GM20000 (cell line): ENCODE measurements at regions not wholly inside any gene's neighbourhood (a gene's known extent, or its start where the extent isn't known, plus 50 kb on each side); places are given as distances from the start of the nearest gene placed in this dataset.

Source experiments
- DNase-seq: peaks from one replicate; pipeline ENCODE4 v3.0.0; 2012; ENCODE audit warnings: low spot score
- TF ChIP-seq, protein P1 (sequence below): IDR thresholded peaks from 2 replicates; pipeline ENCODE4 v1.5.1; 2012; ENCODE audit warnings: mild to moderate bottlenecking, control low read depth; ENCODE audit errors: extremely low read depth, missing control alignments

DNA sequence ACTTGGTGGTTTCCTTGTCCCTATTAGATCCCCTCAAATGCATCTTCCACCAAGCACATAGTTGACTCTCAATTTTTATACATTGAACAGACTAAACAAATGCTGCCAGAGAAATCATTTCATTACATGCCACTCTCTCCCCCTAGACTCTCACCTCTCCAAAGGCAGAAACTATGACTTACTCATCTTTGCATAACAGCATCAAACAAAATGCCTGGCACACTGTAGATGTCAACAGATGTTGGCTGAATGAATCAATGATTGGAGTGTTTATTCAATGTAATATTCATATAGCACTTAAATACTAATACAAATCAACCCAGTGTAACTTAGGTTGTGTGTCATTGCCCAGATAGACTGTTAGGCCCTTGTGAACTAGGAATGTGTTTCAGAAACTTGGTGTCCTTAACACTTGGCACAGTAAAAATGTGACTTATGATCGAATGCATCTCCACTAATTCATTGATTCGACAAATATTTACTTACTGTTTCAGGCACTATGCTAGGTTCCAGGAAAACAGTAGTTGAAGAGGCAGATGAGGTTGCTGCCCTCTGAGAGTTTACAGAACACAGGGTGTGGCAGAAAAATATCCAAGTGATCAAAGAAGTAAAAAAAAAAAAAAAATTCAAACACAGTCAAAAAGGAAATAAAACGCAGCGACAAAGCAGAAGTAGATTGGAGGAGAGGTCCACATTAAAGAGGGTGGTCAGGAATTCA is 188.5 kb upstream of the LRRN1 start:
- TF ChIP-seq, protein P1, sequence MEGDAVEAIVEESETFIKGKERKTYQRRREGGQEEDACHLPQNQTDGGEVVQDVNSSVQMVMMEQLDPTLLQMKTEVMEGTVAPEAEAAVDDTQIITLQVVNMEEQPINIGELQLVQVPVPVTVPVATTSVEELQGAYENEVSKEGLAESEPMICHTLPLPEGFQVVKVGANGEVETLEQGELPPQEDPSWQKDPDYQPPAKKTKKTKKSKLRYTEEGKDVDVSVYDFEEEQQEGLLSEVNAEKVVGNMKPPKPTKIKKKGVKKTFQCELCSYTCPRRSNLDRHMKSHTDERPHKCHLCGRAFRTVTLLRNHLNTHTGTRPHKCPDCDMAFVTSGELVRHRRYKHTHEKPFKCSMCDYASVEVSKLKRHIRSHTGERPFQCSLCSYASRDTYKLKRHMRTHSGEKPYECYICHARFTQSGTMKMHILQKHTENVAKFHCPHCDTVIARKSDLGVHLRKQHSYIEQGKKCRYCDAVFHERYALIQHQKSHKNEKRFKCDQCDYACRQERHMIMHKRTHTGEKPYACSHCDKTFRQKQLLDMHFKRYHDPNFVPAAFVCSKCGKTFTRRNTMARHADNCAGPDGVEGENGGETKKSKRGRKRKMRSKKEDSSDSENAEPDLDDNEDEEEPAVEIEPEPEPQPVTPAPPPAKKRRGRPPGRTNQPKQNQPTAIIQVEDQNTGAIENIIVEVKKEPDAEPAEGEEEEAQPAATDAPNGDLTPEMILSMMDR = no peak
- no peak for DNase-seq

DNA sequence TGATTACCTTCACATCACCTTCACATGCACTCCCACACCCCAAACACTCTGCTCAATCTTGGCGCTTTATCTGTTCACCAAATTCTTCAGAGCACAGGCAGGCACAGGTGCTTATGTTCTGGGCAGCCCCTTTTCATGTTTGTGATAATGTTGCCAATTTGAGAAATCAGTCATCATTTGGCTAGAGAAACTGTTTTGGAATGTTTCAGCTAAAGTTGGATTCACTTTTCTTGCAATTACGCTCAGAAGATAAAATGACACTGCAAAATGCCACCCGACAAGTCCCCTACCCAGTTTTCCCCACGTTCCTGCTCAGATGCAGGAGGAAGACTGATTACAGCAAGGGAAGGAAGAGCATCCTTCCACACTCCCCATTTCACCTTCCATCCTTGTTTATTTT is 192.9 kb upstream of the LRRN1 start:
- DNase-seq = no peak
- TF ChIP-seq, protein P1 = no peak

DNA sequence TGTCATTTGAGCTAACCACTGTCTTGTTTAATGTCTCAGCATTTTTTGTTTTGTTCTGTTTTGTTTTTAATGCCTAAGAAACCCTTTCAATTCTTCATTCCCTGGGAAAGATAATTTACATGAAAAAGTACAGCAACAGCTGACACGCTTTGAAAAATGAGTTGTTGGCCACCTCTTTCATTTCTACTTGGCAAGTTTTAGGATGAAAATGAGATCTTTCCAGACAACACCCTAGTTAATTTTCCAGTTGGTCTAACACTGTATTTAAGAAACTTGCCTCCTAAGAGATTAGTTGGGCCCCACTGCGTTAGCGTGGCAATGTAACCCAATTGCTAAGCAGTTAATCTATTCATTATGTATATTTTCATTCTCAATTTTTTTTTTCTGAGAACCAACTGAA is 194.0 kb upstream of the LRRN1 start:
- DNase-seq = no peak

DNA sequence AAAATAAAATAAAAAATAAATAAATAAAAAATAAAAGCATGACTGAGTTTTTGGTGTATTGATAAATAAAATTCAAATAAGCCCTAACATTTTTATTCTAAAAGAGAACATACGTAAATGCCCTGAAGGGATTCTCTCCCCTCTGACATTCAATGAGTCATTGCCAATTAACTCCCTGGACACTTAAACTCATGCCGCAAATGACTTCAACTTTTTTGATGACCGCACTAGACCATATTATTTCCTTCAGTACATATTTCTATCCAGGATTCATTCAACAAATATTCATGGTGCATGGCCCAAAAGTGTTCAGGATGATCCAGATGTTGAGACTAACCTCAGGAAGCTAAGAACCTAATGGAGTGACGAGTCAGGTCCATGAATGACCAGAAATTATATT is 195.9 kb upstream of the LRRN1 start:
- TF ChIP-seq, protein P1 = no peak
- no peak for DNase-seq

More for the DNA sequence above, 194.0 kb upstream of the LRRN1 start:
- TF ChIP-seq, protein P1 = no peak

DNA sequence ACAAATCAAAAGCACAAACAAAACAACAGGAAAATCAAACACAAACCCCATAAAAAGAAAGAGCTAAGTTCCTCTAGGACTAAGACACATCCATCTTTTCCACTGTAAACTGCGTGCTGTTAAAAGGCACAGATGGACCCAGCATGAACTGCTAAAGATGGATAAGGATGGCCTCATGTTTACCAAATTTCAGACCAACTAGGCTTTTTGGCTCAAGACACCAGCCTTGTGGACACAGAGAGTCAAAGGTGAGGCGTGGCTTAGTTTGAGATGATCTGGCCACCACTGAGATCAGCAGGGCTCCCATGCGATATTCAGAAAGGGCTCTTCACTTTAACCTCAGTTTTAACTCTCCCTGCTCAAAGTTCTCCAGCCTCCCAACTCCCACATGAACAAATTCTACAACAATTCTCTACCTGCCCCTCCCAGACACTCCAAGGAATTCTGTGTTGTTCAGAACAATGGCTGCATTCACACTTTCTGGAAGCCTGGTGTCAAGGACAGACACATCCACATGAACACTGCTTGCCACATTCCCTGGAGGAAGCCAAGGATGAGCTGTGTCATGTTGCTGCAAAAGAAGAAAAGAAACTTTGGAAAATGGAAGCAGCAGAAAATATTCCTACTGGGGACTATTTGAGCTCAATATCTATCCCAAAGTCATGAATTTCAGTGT is 198.4 kb upstream of the LRRN1 start:
- TF ChIP-seq, protein P1 = no peak
- DNase-seq = no peak

DNA sequence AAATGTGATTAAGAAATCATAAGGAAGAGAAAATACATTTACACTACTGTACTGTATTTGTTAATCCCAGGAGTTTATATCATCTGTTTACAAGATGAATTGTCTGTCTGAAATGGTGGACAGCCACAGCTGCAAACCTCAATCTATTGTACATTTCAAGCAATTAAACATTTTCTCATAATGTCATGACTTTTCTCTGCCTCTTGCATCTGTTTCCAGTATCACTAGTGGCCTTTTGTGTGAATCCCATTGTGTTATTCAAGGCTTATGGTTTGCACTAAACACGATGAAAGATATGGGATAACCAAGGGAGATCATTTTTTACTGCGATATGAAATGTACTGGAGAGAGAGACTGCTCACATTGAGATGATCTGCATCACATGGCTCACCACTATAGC is 200.2 kb upstream of the LRRN1 start:
- TF ChIP-seq, protein P1 = no peak
- DNase-seq = no peak

DNA sequence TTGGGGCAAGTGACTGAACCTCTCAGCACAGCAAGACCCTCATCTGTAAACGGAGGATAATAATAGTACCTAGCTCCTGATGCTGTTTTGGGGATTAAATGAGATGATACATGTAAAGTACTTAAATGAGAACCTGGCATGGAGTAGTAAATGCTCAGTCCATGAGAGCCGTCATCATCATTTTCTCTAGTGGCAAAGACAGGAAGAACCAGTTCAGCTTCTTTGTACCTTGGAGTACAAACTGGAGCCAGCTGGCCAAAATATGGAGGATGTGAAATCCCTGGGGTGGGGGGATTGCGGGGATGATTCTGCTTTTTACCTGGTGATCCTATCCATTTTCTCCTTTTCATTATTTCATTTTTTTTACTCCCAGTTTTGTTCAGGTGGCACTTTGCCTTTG is 204.2 kb upstream of the LRRN1 start:
- TF ChIP-seq, protein P1 = no peak
- no peak for DNase-seq
